Esophagus squamous epithelium (tissue), 4 donors: ENCODE measurements at regions not wholly inside any gene's neighbourhood (a gene's known extent, or its start where the extent isn't known, plus 50 kb on each side); places are given as distances from the start of the nearest gene placed in this dataset.

Experiments used
- CTCF ChIP-seq, 6 experiments: fragments of 450-650 bp in 4 of 6; fragments of 200-600 bp in 2 of 6; sonication (generic) in 2 of 6; IDR thresholded peaks; one replicate each; pipeline ENCODE4 v1.5.1; 2016 to 2019; ENCODE audit warnings: antibody characterized with exemption in 6 of 6, mild to moderate bottlenecking in 4 of 6, moderate library complexity in 4 of 6
- POLR2A ChIP-seq, 4 donors: fragments of 450-650 bp; IDR thresholded peaks; one replicate each; pipeline ENCODE4 v1.6.1; 2017; ENCODE audit warnings: antibody characterized with exemption in 4 of 4, mild to moderate bottlenecking in 4 of 4, moderate library complexity in 3 of 4

GRCh38 chr4:32697281-32697814 is 1977.2 kb downstream of the PCDH7 start:
- TF ChIP-seq POLR2A (IDR thresholded peaks at IDR 0.05) (no peak), CTCF (IDR thresholded peaks at IDR 0.05) (no peak)
